DMS53 treated with DMSO at 0.1 percent for 48 hours (cell line): ENCODE measurements at regions not wholly inside any gene's neighbourhood (a gene's known extent, or its start where the extent isn't known, plus 50 kb on each side); places are given as distances from the start of the nearest gene placed in this dataset.

Source experiments
- DNase-seq: peaks from one replicate; lab custom pipeline; 2025; ENCODE audit not compliant: unreplicated experiment; lab: John Stamatoyannopoulos, UW

GRCh38 chr2:71783215-71783614, 329.9 kb downstream of the DYSF start:
- no peak for DNase-seq

- no peak for DNase-seq
Observed at GRCh38 chr2:71782323-71782722, 329.0 kb downstream of the DYSF start.

- DNase-seq, result no peak
Observed at GRCh38 chr2:71781695-71782228, 328.4 kb downstream of the DYSF start.

- DNase-seq, result no peak
Observed at GRCh38 chr2:71780162-71780561, 326.8 kb downstream of the DYSF start.

GRCh38 chr2:71779774-71780105, 326.4 kb downstream of the DYSF start:
- no peak for DNase-seq

GRCh38 chr2:71778936-71779773, 325.8 kb downstream of the DYSF start:
- DNase-seq, result no peak

GRCh38 chr2:71778514-71778913, 325.2 kb downstream of the DYSF start:
- no peak for DNase-seq

GRCh38 chr2:71777946-71778345, 324.6 kb downstream of the DYSF start:
- no peak for DNase-seq

- DNase-seq, result no peak
Observed at GRCh38 chr2:71776227-71776626, 322.9 kb downstream of the DYSF start.

GRCh38 chr2:71773218-71773617, 319.9 kb downstream of the DYSF start:
- no peak for DNase-seq

- DNase-seq, result no peak
Observed at GRCh38 chr2:71772510-71773172, 319.3 kb downstream of the DYSF start.

GRCh38 chr2:71767663-71768062, 314.3 kb downstream of the DYSF start:
- DNase-seq, result no peak

- no peak for DNase-seq
Observed at GRCh38 chr2:71759060-71759459, 305.7 kb downstream of the DYSF start.

- no peak for DNase-seq
Observed at GRCh38 chr2:71757351-71757750, 304.0 kb downstream of the DYSF start.

GRCh38 chr2:71756280-71756906, 303.0 kb downstream of the DYSF start:
- no peak for DNase-seq

GRCh38 chr2:71751590-71751989, 298.2 kb downstream of the DYSF start:
- DNase-seq, result no peak

- no peak for DNase-seq
Observed at GRCh38 chr2:71749671-71750101, 296.3 kb downstream of the DYSF start.

- DNase-seq, result no peak
Observed at GRCh38 chr2:71748227-71748626, 294.9 kb downstream of the DYSF start.

- peak; percentile 17 for DNase-seq
Observed at GRCh38 chr2:71747559-71747958, 294.2 kb downstream of the DYSF start.

GRCh38 chr2:71746946-71747501, 293.7 kb downstream of the DYSF start:
- DNase-seq, result no peak

GRCh38 chr2:71744781-71745180, 291.4 kb downstream of the DYSF start:
- DNase-seq, result no peak
